Trophoblast cell (in vitro differentiated cells and primary cell): ENCODE measurements at regions not wholly inside any gene's neighbourhood (a gene's known extent, or its start where the extent isn't known, plus 50 kb on each side); places are given as distances from the start of the nearest gene placed in this dataset.
"Not testable (repeated sequence)": the region's sequence is repeated elsewhere in the genome, so short reads cannot be mapped to it uniquely, and the experiment has no call there.

Experiments used
- DNase-seq, 2 donors: peaks; one replicate each; pipeline ENCODE4 v3.0.0-alpha.2; 2016
- H2AFZ ChIP-seq: 2 replicates; pipeline ENCODE4 v1.6.1; 2013; ENCODE audit warnings: low read length, moderate library complexity, mild to moderate bottlenecking; ENCODE audit not compliant: insufficient read depth, poor library complexity
- H2AK5ac ChIP-seq: 2 replicates; pipeline ENCODE4 v1.6.1; 2013; ENCODE audit warnings: mild to moderate bottlenecking, low read length
- H2BK120ac ChIP-seq: 2 replicates; pipeline ENCODE4 v1.6.1; 2013; ENCODE audit warnings: low read length, mild to moderate bottlenecking, moderate library complexity; ENCODE audit not compliant: insufficient read depth, poor library complexity
- H2BK12ac ChIP-seq: 2 replicates; pipeline ENCODE4 v1.6.1; 2013; ENCODE audit warnings: mild to moderate bottlenecking, low read length, moderate library complexity
- H2BK5ac ChIP-seq: 2 replicates; pipeline ENCODE4 v1.6.1; 2013; ENCODE audit warnings: low read length, low read depth, moderate library complexity, mild to moderate bottlenecking; ENCODE audit not compliant: poor library complexity
- H3K14ac ChIP-seq: 2 replicates; pipeline ENCODE4 v1.6.1; 2013; ENCODE audit warnings: mild to moderate bottlenecking, low read length
- H3K18ac ChIP-seq: 2 replicates; pipeline ENCODE4 v1.6.1; 2013; ENCODE audit warnings: mild to moderate bottlenecking, low read length
- H3K23ac ChIP-seq: 2 replicates; pipeline ENCODE4 v1.6.1; 2013; ENCODE audit warnings: low read length
- H3K27ac ChIP-seq: 2 replicates; pipeline ENCODE4 v1.5.1; 2013; ENCODE audit warnings: low read depth, mild to moderate bottlenecking, inconsistent platforms, low read length, moderate library complexity
- H3K27me3 ChIP-seq: 2 replicates; pipeline ENCODE4 v1.6.1; 2013; ENCODE audit warnings: inconsistent platforms, mild to moderate bottlenecking, low read length, moderate library complexity; ENCODE audit not compliant: insufficient read depth
- H3K36me3 ChIP-seq, 2 experiments: 1 replicate in 1 of 2; 2 replicates in 1 of 2; pipeline ENCODE4 v1.6.1; 2013; ENCODE audit warnings: low read length in 2 of 2, mild to moderate bottlenecking in 2 of 2, moderate library complexity in 1 of 2; ENCODE audit not compliant: insufficient read depth in 2 of 2, control insufficient read depth in 1 of 2
- H3K4ac ChIP-seq: 2 replicates; pipeline ENCODE4 v1.6.1; 2013; ENCODE audit warnings: low read depth, mild to moderate bottlenecking, low read length, moderate library complexity
- H3K4me1 ChIP-seq, 2 experiments: 1 replicate in 1 of 2; 2 replicates in 1 of 2; pipeline ENCODE4 v1.6.1; 2013; ENCODE audit warnings: low read length in 2 of 2, mild to moderate bottlenecking in 2 of 2, moderate library complexity in 1 of 2; ENCODE audit not compliant: insufficient read depth in 2 of 2, control insufficient read depth in 1 of 2
- H3K4me2 ChIP-seq: 2 replicates; pipeline ENCODE4 v1.6.1; 2013; ENCODE audit warnings: inconsistent platforms, mild to moderate bottlenecking, low read length, moderate library complexity
- H3K4me3 ChIP-seq: 2 replicates; pipeline ENCODE4 v1.5.1; 2013; ENCODE audit warnings: mild to moderate bottlenecking, low read depth, low read length, inconsistent platforms
- H3K79me1 ChIP-seq: one replicate; pipeline ENCODE4 v1.6.1; 2013; ENCODE audit warnings: low read length
- H3K79me2 ChIP-seq: 2 replicates; pipeline ENCODE4 v1.6.1; 2013; ENCODE audit warnings: low read length, mild to moderate bottlenecking; ENCODE audit not compliant: control insufficient read depth, insufficient read depth, poor library complexity
- H3K9ac ChIP-seq: 2 replicates; pipeline ENCODE4 v1.6.1; 2013; ENCODE audit warnings: mild to moderate bottlenecking, low read length
- H3K9me3 ChIP-seq: 2 replicates; pipeline ENCODE4 v1.6.1; 2013; ENCODE audit warnings: low read depth, mild to moderate bottlenecking, control low read depth, inconsistent platforms, low read length; ENCODE audit not compliant: insufficient read depth
- H4K12ac ChIP-seq: 2 replicates; pipeline ENCODE4 v1.6.1; 2013; ENCODE audit warnings: low read depth, mild to moderate bottlenecking, low read length, moderate library complexity
- H4K8ac ChIP-seq: 2 replicates; pipeline ENCODE4 v1.6.1; 2013; ENCODE audit warnings: low read depth, mild to moderate bottlenecking, low read length, moderate library complexity
- H4K91ac ChIP-seq: one replicate; pipeline ENCODE4 v1.6.1; 2013; ENCODE audit warnings: low read depth, mild to moderate bottlenecking, low read length, moderate library complexity
- WGBS: extraction: QIAGEN DNeasy Blood & Tissue Kit; methylation state at CpG from one replicate; pipeline ENCODE4 v1.1.7; 2013; ENCODE audit warnings: missing lambda C conversion rate; ENCODE audit not compliant: insufficient read length, insufficient coverage; ENCODE audit errors: extremely low coverage; 5-methylcytosine and 5-hydroxymethylcytosine counted together

- no peak overlapping the region for H4K12ac ChIP-seq
Observed at GRCh38 chr7:35865287-35865686, 64.4 kb downstream of the SEPTIN7 start.

DNA sequence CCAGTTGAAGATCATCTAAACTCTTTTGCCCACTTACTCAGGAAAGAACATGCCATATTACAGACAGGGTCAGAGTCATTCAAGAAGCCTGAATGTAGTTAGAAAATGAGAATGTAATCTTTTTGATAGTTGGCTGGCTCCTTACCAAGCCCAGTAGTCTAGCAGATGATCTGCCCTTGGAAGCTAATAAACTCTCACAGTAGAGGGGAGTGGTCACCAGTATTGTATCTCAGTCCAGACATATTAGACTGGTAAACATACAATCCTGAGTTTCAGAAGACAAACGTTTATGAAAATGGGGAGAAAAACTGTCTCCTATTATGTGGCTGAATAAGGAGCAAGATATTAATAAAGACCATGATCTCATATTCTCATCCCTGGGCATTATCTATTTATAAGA is 65.3 kb downstream of the SEPTIN7 start:
- H2BK120ac ChIP-seq, result no peak overlapping the region
- H3K9ac ChIP-seq, result no peak overlapping the region
- no peak overlapping the region for H2BK12ac ChIP-seq
- H2AK5ac ChIP-seq, result no peak overlapping the region
- WGBS, result no CpG with 5 or more reads among the region's 1 CpG
- no peaks in the 10 kb centered on the region for H3K9me3 ChIP-seq
- no peak overlapping the region for H2AFZ ChIP-seq
- no peak overlapping the region for H4K91ac ChIP-seq
- no peak overlapping the region for H3K23ac ChIP-seq
- no peak overlapping the region for H3K27ac ChIP-seq
- H3K4me1 ChIP-seq, result no peaks in the 10 kb centered on the region
- H4K12ac ChIP-seq, result no peak overlapping the region
- H3K27me3 ChIP-seq, result no peaks in the 10 kb centered on the region
- H3K14ac ChIP-seq, result no peak overlapping the region
- no peak overlapping the region for H3K4me3 ChIP-seq
- no peak overlapping the region for H3K18ac ChIP-seq
- peaks cover 4 to 8% of the 10 kb centered on the region in 2 experiments for H3K36me3 ChIP-seq
- no peaks in the 10 kb centered on the region for H3K79me2 ChIP-seq
- H2BK5ac ChIP-seq, result no peak overlapping the region
- H3K4ac ChIP-seq, result no peak overlapping the region
- DNase-seq, result no peak
- no peaks in the 10 kb centered on the region for H3K79me1 ChIP-seq
- H3K4me2 ChIP-seq, result no peak overlapping the region
- no peak overlapping the region for H4K8ac ChIP-seq

More at GRCh38 chr7:35865287-35865686, 64.4 kb downstream of the SEPTIN7 start:
- no CpG with 5 or more reads among the region's 3 CpGs for WGBS
- Histone ChIP-seq H3K27me3 (no peaks in the 10 kb centered on the region), H3K36me3 (peaks cover 4 to 8% of the 10 kb centered on the region in 2 experiments), H2AFZ (no peak overlapping the region), H3K27ac (no peak overlapping the region), H2BK5ac (no peak overlapping the region), H3K9me3 (no peaks in the 10 kb centered on the region), H3K9ac (no peak overlapping the region), H3K14ac (no peak overlapping the region), H3K79me2 (no peaks in the 10 kb centered on the region), H4K8ac (no peak overlapping the region), H3K23ac (no peak overlapping the region), H2BK120ac (no peak overlapping the region), H3K4me2 (no peak overlapping the region), H3K4me1 (no peaks in the 10 kb centered on the region), H2AK5ac (no peak overlapping the region), H4K91ac (no peak overlapping the region), H3K4ac (no peak overlapping the region), H3K18ac (no peak overlapping the region), H2BK12ac (no peak overlapping the region), H3K4me3 (no peak overlapping the region), H3K79me1 (no peaks in the 10 kb centered on the region)
- DNase-seq, result no peak

DNA sequence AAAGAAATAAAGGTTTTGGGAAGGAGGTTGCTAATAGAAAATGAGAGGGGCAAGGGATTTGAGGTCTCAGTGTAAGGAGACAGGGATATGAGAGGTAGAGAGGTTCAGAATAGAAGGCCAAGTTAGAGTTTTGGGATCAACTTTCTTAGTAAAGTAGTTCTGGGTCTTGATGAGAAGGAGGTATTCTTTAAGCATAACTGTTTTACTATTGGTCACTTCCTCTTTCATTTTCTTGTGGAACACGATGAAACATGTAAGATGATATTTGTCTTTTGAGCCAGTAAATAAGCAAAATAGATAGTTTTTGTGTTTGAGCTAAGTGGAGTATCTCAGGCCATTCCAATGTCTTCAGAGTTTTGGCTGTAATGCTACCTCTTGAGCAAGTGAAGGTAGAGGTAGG is 68.3 kb downstream of the SEPTIN7 start:
- H3K4me3 ChIP-seq, H3K27me3 ChIP-seq, H3K79me1 ChIP-seq, H2BK12ac ChIP-seq, H2BK120ac ChIP-seq, H3K14ac ChIP-seq, H3K79me2 ChIP-seq, H3K18ac ChIP-seq, H2AK5ac ChIP-seq, H4K8ac ChIP-seq, H3K9ac ChIP-seq, H3K23ac ChIP-seq, H3K4me2 ChIP-seq, H3K9me3 ChIP-seq, H4K91ac ChIP-seq, H4K12ac ChIP-seq, H3K27ac ChIP-seq, H2BK5ac ChIP-seq, DNase-seq, H3K4me1 ChIP-seq, H3K4ac ChIP-seq, H2AFZ ChIP-seq: not testable (repeated sequence)
- peaks cover 4 to 10% of the 10 kb centered on the region in 2 experiments for H3K36me3 ChIP-seq
- WGBS, result no CpG with 5 or more reads among the region's 1 CpG

DNA sequence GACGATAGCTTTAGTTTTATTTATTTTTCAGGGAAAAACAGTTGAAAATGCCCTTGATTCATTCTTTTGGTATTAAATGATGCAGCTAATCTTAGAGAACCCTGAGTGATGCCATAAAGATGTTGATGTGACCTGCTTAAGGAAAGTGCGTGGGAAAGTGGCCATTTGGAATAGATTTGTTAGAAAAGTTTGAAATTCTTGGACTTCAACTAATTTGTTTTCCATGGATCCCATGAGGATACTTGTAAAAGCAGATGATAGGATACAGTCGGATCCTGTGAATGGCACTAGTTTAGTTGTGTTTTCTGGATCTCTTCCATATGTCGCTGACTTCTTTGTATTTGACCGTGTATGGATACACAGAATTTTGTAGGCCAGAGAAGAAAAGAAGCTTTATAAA is 69.0 kb downstream of the SEPTIN7 start:
- no peak overlapping the region for H3K18ac ChIP-seq
- no peak overlapping the region for H3K9ac ChIP-seq
- H3K14ac ChIP-seq, result no peak overlapping the region
- H4K12ac ChIP-seq, result no peak overlapping the region
- no peak overlapping the region for H3K23ac ChIP-seq
- no peak for DNase-seq
- H2BK12ac ChIP-seq, result no peak overlapping the region
- H2AK5ac ChIP-seq, result no peak overlapping the region
- H3K27ac ChIP-seq, result no peak overlapping the region
- no peak overlapping the region for H2BK120ac ChIP-seq
- no peaks in the 10 kb centered on the region for H3K79me1 ChIP-seq
- no peak overlapping the region for H3K4me2 ChIP-seq
- no peaks in the 10 kb centered on the region for H3K9me3 ChIP-seq
- H3K4ac ChIP-seq, result no peak overlapping the region
- no peak overlapping the region for H4K91ac ChIP-seq
- peaks cover 3 to 8% of the 10 kb centered on the region in 2 experiments for H3K36me3 ChIP-seq
- WGBS, result no CpG with 5 or more reads among the region's 5 CpGs
- no peak overlapping the region for H2AFZ ChIP-seq
- H3K27me3 ChIP-seq, result no peaks in the 10 kb centered on the region
- H3K4me1 ChIP-seq, result no peaks in the 10 kb centered on the region
- no peaks in the 10 kb centered on the region for H3K79me2 ChIP-seq
- H3K4me3 ChIP-seq, result no peak overlapping the region
- H4K8ac ChIP-seq, result no peak overlapping the region
- no peak overlapping the region for H2BK5ac ChIP-seq
